ENCODE measurements at regions not wholly inside any gene's neighbourhood (a gene's known extent, or its start where the extent isn't known, plus 50 kb on each side); places are given as distances from the start of the nearest gene placed in this dataset.

- H3K4me3 Mint-ChIP-seq, result no peak overlapping the region
- H3K36me3 Mint-ChIP-seq, result no peaks in the 10 kb centered on the region
- Histone ChIP-seq H3K9ac (ENCODE audit: insufficient read depth, low read length, poor library complexity, severe bottlenecking) (no peak overlapping the region), H3K27me3 (ENCODE audit: control insufficient read depth in 2 of 2, insufficient read depth in 2 of 2, low read length in 2 of 2) (no peaks in the 10 kb centered on the region), H3K4me2 (replicated peaks; ENCODE audit: extremely low read depth, low read length, poor library complexity, severe bottlenecking) (no peak overlapping the region), H3K27ac (ENCODE audit: low read depth in 1 of 2, low read length in 2 of 2) (no peak overlapping the region), H3K79me2 (ENCODE audit: insufficient read depth, low read length) (no peaks in the 10 kb centered on the region), H3K4me1 (ENCODE audit: control insufficient read depth in 1 of 2, insufficient read depth in 2 of 2, low read length in 2 of 2) (no peaks in the 10 kb centered on the region), H2AFZ (ENCODE audit: insufficient read depth, low read depth, low read length, poor library complexity, severe bottlenecking) (no peak overlapping the region), H3K9me3 (replicated peaks in 1 of 2; ENCODE audit: control insufficient read depth in 1 of 2, insufficient read depth in 1 of 2, low read length in 2 of 2) (no peaks in the 10 kb centered on the region), H4K20me1 (ENCODE audit: insufficient read depth, low read length) (no peaks in the 10 kb centered on the region), H3K4me3 (replicated peaks in 1 of 3; ENCODE audit: low read depth in 2 of 3, low read length in 3 of 3) (no peak overlapping the region), H3K36me3 (replicated peaks in 1 of 2; ENCODE audit: control insufficient read depth in 1 of 2, insufficient read depth in 2 of 2, low read length in 2 of 2) (no peaks in the 10 kb centered on the region)
- DNase-seq, result no peak
- TF ChIP-seq CTCF (IDR thresholded peaks at IDR 0.05), result no peak
- no CpG with 5 or more reads among the region's 2 CpGs for WGBS (ENCODE audit: insufficient coverage)
- intact Hi-C loops (cut with micrococcal nuclease), result no loop called here
- H3K27me3 Mint-ChIP-seq (ENCODE audit: low read depth in 3 of 3), result no peaks in the 10 kb centered on the region
- H3K27ac Mint-ChIP-seq, result no peak overlapping the region
- H3K9me3 Mint-ChIP-seq, result peaks cover 0 to 5% (median 2%) of the 10 kb centered on the region in 7 donors
- H3K4me1 Mint-ChIP-seq, result no peaks in the 10 kb centered on the region
These were observed 1040.7 kb downstream of the SOCS6 start for GRCh38 chr18:71329563-71329962.

- Mint-ChIP-seq H3K4me1 (no peaks in the 10 kb centered on the region), H3K36me3 (no peaks in the 10 kb centered on the region), H3K9me3 (peaks cover 0 to 5% (median 2%) of the 10 kb centered on the region in 7 donors), H3K27ac (no peak overlapping the region), H3K27me3 (ENCODE audit: low read depth in 3 of 3) (no peaks in the 10 kb centered on the region), H3K4me3 (no peak overlapping the region)
- no CpG with 5 or more reads among the region's 3 CpGs for WGBS (ENCODE audit: insufficient coverage)
- intact Hi-C loops (cut with micrococcal nuclease), result no loop called here
- Histone ChIP-seq H4K20me1 (ENCODE audit: insufficient read depth, low read length) (no peaks in the 10 kb centered on the region), H2AFZ (ENCODE audit: insufficient read depth, low read depth, low read length, poor library complexity, severe bottlenecking) (no peak overlapping the region), H3K4me1 (ENCODE audit: control insufficient read depth in 1 of 2, insufficient read depth in 2 of 2, low read length in 2 of 2) (no peaks in the 10 kb centered on the region), H3K27me3 (ENCODE audit: control insufficient read depth in 2 of 2, insufficient read depth in 2 of 2, low read length in 2 of 2) (no peaks in the 10 kb centered on the region), H3K79me2 (ENCODE audit: insufficient read depth, low read length) (no peaks in the 10 kb centered on the region), H3K9ac (ENCODE audit: insufficient read depth, low read length, poor library complexity, severe bottlenecking) (no peak overlapping the region), H3K9me3 (replicated peaks in 1 of 2; ENCODE audit: control insufficient read depth in 1 of 2, insufficient read depth in 1 of 2, low read length in 2 of 2) (no peaks in the 10 kb centered on the region), H3K4me3 (replicated peaks in 1 of 3; ENCODE audit: low read depth in 2 of 3, low read length in 3 of 3) (no peak overlapping the region), H3K4me2 (replicated peaks; ENCODE audit: extremely low read depth, low read length, poor library complexity, severe bottlenecking) (no peak overlapping the region), H3K27ac (ENCODE audit: low read depth in 1 of 2, low read length in 2 of 2) (no peak overlapping the region), H3K36me3 (replicated peaks in 1 of 2; ENCODE audit: control insufficient read depth in 1 of 2, insufficient read depth in 2 of 2, low read length in 2 of 2) (no peaks in the 10 kb centered on the region)
- no peak for DNase-seq
- no peak for TF ChIP-seq CTCF (IDR thresholded peaks at IDR 0.05)
These were observed 1040.3 kb downstream of the SOCS6 start for GRCh38 chr18:71329114-71329513.

Measured in CD14-positive monocyte (primary cell).